Coronary artery (tissue), 2 donors: ENCODE measurements at regions not wholly inside any gene's neighbourhood (a gene's known extent, or its start where the extent isn't known, plus 50 kb on each side); places are given as distances from the start of the nearest gene placed in this dataset.

Experiments
- DNase-seq: peaks from one replicate; pipeline ENCODE4 v3.0.0-alpha.2; 2017; ENCODE audit warnings: low spot score
- H3K27ac ChIP-seq, 2 donors: fragments of 200-600 bp; sonication (generic); one replicate each; pipeline ENCODE4 v1.5.1; 2016 to 2019
- H3K4me3 ChIP-seq: fragments of 200-600 bp; sonication (generic); 2 replicates; pipeline ENCODE4 v1.5.1; 2016; ENCODE audit warnings: mild to moderate bottlenecking, moderate library complexity
- TF ChIP-seq, protein P1 (sequence below): fragments of 200-600 bp; sonication (generic); IDR thresholded peaks from one replicate; pipeline ENCODE4 v1.5.1; 2019; ENCODE audit warnings: antibody characterized with exemption

DNA sequence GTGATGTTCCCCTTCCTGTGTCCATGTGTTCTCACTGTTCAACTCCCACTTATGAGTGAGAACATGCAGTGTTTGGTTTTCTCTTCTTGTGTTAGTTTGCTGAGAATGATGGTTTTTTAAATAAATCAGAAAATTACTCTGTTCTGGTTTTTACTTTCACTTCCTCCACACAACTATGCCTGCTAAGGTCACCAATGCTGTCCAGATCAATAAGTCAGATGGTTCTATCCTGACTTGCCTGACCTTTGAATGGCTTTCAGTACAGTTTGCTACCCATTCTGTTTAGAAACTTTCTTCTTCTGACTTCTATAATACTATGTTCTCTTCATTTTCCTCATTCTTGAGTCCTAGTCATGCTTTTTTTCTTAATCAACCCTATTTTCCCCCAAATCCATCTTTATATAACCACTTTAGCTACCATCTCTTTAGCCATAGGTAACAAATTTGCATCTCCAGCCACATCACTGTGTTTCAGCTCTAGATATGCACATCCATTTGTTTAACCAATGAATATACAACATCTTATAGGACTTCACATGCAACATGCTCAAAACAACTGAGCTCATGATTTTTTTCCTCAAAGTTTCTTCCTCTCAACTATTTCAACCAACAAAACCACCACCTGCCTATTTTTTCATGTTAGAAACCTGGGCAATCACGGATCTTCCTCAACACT, 58.8 kb upstream of the SLC38A11 start:
- no peak overlapping the region for H3K27ac ChIP-seq
- TF ChIP-seq, protein P1, sequence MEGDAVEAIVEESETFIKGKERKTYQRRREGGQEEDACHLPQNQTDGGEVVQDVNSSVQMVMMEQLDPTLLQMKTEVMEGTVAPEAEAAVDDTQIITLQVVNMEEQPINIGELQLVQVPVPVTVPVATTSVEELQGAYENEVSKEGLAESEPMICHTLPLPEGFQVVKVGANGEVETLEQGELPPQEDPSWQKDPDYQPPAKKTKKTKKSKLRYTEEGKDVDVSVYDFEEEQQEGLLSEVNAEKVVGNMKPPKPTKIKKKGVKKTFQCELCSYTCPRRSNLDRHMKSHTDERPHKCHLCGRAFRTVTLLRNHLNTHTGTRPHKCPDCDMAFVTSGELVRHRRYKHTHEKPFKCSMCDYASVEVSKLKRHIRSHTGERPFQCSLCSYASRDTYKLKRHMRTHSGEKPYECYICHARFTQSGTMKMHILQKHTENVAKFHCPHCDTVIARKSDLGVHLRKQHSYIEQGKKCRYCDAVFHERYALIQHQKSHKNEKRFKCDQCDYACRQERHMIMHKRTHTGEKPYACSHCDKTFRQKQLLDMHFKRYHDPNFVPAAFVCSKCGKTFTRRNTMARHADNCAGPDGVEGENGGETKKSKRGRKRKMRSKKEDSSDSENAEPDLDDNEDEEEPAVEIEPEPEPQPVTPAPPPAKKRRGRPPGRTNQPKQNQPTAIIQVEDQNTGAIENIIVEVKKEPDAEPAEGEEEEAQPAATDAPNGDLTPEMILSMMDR = no peak
- no peak for DNase-seq
- H3K4me3 ChIP-seq = no peak overlapping the region

DNA sequence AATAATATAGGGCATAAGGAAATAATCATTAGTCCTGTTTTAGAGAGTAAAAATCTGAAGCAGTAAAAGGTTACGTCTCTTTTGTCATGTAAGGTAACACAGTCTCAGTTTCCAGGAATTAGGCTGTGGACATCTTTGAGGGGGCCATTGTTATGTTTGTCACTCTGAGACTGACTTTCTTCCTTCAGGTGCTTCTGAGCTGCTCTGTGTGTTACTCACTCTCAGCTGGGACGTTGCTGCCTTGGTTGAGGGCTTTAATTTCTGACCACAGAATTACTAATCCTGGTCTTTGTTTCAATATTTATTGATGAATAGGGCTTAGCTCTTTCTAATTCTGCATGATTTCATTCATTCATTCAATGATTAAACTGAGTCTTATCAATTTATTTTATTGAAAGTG, 55.9 kb upstream of the SLC38A11 start:
- DNase-seq = no peak
- TF ChIP-seq, protein P1 = no peak
- H3K27ac ChIP-seq = no peak overlapping the region
- H3K4me3 ChIP-seq = no peak overlapping the region

DNA sequence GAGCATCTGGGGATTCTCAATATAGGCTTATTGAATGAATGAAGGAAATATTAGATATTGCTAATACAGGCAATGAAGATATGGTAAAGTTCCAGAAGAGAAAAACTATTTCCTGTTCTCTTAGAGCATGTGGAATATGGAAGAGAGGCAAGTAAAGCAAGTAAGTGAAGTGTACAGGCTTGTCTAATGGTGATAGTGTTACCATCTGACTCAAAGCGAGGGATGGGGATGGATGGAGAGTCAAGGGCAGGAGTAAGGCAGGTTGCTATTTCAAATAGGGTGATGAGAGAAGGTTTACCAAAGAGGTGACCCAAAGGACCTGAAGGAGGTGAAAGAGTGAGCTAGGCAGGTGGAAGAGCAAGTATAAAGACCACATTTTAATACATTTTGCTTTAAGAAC, 55.2 kb upstream of the SLC38A11 start:
- DNase-seq = no peak
- Histone ChIP-seq H3K27ac (no peak overlapping the region), H3K4me3 (no peak overlapping the region)
- TF ChIP-seq, protein P1 = no peak

DNA sequence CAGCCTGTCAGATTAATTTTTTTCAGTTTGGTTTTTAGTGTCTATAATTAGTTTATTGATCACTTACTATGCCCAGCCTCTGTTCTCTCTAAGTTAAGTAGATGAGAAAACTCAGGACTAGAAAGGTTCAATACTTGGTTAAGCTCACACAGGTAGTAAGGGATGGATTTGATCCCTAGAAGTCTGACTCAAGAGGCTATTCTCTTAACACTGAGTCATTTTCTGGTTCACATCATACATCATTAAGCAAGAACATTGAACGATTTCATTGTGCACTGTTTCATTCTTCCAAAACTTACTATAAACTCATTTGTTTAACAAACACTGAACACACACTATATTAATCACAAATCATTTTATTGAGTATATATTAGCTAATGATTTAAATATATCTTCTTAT, 54.1 kb upstream of the SLC38A11 start:
- TF ChIP-seq, protein P1 = no peak
- H3K4me3 ChIP-seq = no peak overlapping the region
- H3K27ac ChIP-seq = no peak overlapping the region
- DNase-seq = no peak

DNA sequence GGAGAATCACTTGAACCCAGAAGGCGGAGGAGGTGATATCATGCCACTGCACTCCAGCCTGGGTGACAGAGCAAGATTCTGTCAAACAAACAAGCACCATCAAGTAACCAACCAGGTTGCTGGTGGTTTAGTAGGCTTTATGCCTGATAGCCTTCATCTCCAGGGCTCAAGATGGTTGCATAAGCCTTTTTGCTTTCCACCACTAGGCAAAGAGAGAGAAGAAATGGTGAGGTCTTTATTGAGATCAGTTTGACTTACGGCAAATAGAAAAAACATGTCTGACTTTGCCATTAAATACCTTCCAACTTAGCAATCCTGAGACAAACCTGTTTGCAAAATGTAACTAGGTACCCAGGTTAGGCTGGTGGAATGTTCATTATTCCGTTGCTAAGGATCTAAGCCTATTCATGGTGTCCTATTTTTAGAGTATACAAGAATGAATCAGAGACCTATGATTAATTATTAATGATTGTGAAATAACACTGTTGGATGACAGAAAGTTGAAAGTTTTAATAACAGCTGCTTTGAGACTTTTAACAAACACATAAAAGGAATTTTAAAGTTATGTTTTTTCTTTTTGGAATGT, 53.5 kb upstream of the SLC38A11 start:
- DNase-seq = no peak
- no peak overlapping the region for H3K4me3 ChIP-seq
- no peak overlapping the region for H3K27ac ChIP-seq
- TF ChIP-seq, protein P1 = no peak

DNA sequence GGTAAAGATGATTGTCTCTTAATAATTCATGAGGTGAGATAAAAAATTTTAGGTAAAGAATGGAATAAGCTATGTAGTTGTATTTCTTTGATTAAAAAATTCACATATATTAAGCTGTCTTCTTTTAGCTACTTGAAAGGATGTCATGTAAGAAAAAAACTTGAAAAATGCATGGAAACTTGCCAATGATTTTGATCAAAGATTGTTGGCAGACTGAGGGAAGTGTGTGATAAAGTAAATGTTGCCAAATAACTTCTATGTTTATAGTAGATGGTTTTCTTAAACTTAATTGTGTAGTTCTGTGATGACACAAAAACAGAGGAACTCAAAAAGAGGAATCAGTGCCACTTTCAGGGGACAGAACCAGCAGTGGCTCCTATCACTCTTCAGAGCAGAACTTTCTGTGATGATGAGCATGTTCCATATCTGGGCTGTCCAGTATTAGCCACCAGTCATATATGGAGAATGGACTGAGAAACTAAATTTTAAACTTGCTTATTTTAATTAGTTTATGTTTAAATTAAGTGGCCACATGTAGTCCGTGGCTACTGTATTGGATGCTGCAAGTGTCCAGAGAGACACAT, 51.9 kb upstream of the SLC38A11 start:
- DNase-seq = no peak
- Histone ChIP-seq H3K27ac (no peak overlapping the region), H3K4me3 (no peak overlapping the region)
- TF ChIP-seq, protein P1 = no peak
